MM.1S (cell line): ENCODE measurements at regions not wholly inside any gene's neighbourhood (a gene's known extent, or its start where the extent isn't known, plus 50 kb on each side); places are given as distances from the start of the nearest gene placed in this dataset.

Experiments
- DNase-seq: peaks from one replicate; pipeline ENCODE4 v3.0.0-alpha.2; 2015
- H2AFZ ChIP-seq: fragments of 300-600 bp; sonication (generic); 2 replicates; pipeline ENCODE4 v1.6.0; 2016; ENCODE audit warnings: antibody characterized with exemption, low read length
- H3F3A ChIP-seq: fragments of 300-600 bp; sonication (generic); 2 replicates; pipeline ENCODE4 v1.6.1; 2016; ENCODE audit warnings: mild to moderate bottlenecking, antibody characterized with exemption, low read length, moderate library complexity, mixed read lengths; ENCODE audit not compliant: insufficient read depth
- H3K27ac ChIP-seq: fragments of 300-600 bp; sonication (generic); 2 replicates; pipeline ENCODE4 v1.5.1; 2016; ENCODE audit warnings: mild to moderate bottlenecking, low read length
- H3K27me3 ChIP-seq: fragments of 300-600 bp; sonication (generic); replicated peaks from 2 replicates; pipeline ENCODE4 v1.6.0; 2016; ENCODE audit warnings: low read length; ENCODE audit not compliant: insufficient read depth
- H3K36me3 ChIP-seq: fragments of 300-600 bp; sonication (generic); replicated peaks from 2 replicates; pipeline ENCODE4 v1.6.1; 2016; ENCODE audit warnings: mild to moderate bottlenecking, low read length, mixed read lengths; ENCODE audit not compliant: insufficient read depth
- H3K4me1 ChIP-seq: fragments of 300-600 bp; sonication (generic); 2 replicates; pipeline ENCODE4 v1.6.1; 2016; ENCODE audit warnings: low read length, mixed read lengths
- H3K4me2 ChIP-seq: fragments of 300-600 bp; sonication (generic); 2 replicates; pipeline ENCODE4 v1.6.0; 2016; ENCODE audit warnings: low read depth, low read length
- H3K4me3 ChIP-seq: fragments of 300-600 bp; sonication (generic); 2 replicates; pipeline ENCODE4 v1.5.1; 2016; ENCODE audit warnings: low read length, mixed read lengths
- H3K79me2 ChIP-seq: fragments of 300-600 bp; sonication (generic); 2 replicates; pipeline ENCODE4 v1.6.1; 2016; ENCODE audit warnings: mixed run types, low read length, mixed read lengths
- H3K9ac ChIP-seq: fragments of 300-600 bp; sonication (generic); 2 replicates; pipeline ENCODE4 v1.6.1; 2016; ENCODE audit warnings: low read length, mixed read lengths
- H3K9me2 ChIP-seq: fragments of 300-600 bp; sonication (generic); replicated peaks from 2 replicates; pipeline ENCODE4 v1.6.1; 2016; ENCODE audit warnings: mild to moderate bottlenecking, low read length, mixed read lengths; ENCODE audit not compliant: insufficient read depth
- H3K9me3 ChIP-seq: fragments of 300-600 bp; sonication (generic); replicated peaks from 2 replicates; pipeline ENCODE4 v1.6.1; 2016; ENCODE audit warnings: mild to moderate bottlenecking, low read length, mixed read lengths; ENCODE audit not compliant: insufficient read depth
- H4K20me1 ChIP-seq: fragments of 300-600 bp; sonication (generic); 2 replicates; pipeline ENCODE4 v1.6.1; 2016; ENCODE audit warnings: mild to moderate bottlenecking, low read length, moderate library complexity, mixed read lengths; ENCODE audit not compliant: insufficient read depth
- EZH2 ChIP-seq: fragments of 300-600 bp; sonication (generic); optimal IDR thresholded peaks from 2 replicates; pipeline ENCODE3; 2017; ENCODE audit warnings: low read depth, mild to moderate bottlenecking, antibody characterized with exemption, low read length, mixed read lengths
- EZH2phosphoT487 ChIP-seq: fragments of 300-600 bp; sonication (generic); IDR thresholded peaks from 2 replicates; pipeline ENCODE4 v1.6.1; 2018; ENCODE audit warnings: antibody characterized with exemption, low read length
- TF ChIP-seq, protein P1 (sequence below): fragments of 300-600 bp; sonication (generic); IDR thresholded peaks from 2 replicates; pipeline ENCODE4 v1.5.1; 2016; ENCODE audit warnings: antibody characterized with exemption, low read length, mixed read lengths

DNA sequence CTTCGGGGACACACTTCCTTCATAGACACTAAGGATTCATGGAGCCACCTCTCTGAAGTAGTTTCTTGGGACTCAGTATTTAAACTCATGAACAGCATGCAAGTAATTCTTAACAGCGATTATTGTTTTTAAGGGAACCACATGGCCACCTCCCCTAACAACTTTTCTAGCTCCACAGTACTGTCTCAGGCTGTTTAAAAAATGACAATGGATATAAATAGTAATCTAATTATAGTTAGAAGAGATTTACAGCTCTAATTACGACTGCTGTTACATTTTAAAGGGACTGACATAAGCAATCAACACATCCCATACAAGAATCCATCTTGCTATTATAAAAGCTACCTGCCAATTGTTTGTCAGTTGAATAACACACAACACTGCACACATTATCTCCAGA is 72.1 kb upstream of the HDGFL1 start:
- no peaks in the 10 kb centered on the region for H3F3A ChIP-seq
- no peaks in the 10 kb centered on the region for H3K36me3 ChIP-seq
- H3K79me2 ChIP-seq, result no peaks in the 10 kb centered on the region
- no peak overlapping the region for H3K4me3 ChIP-seq
- no peaks in the 10 kb centered on the region for H4K20me1 ChIP-seq
- H3K4me2 ChIP-seq, result no peak overlapping the region
- H3K27ac ChIP-seq, result no peak overlapping the region
- H3K27me3 ChIP-seq, result no peaks in the 10 kb centered on the region
- no peak for DNase-seq
- H3K9me3 ChIP-seq, result no peaks in the 10 kb centered on the region
- TF ChIP-seq, protein P1, sequence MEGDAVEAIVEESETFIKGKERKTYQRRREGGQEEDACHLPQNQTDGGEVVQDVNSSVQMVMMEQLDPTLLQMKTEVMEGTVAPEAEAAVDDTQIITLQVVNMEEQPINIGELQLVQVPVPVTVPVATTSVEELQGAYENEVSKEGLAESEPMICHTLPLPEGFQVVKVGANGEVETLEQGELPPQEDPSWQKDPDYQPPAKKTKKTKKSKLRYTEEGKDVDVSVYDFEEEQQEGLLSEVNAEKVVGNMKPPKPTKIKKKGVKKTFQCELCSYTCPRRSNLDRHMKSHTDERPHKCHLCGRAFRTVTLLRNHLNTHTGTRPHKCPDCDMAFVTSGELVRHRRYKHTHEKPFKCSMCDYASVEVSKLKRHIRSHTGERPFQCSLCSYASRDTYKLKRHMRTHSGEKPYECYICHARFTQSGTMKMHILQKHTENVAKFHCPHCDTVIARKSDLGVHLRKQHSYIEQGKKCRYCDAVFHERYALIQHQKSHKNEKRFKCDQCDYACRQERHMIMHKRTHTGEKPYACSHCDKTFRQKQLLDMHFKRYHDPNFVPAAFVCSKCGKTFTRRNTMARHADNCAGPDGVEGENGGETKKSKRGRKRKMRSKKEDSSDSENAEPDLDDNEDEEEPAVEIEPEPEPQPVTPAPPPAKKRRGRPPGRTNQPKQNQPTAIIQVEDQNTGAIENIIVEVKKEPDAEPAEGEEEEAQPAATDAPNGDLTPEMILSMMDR, result no peak
- no peak for TF ChIP-seq EZH2phosphoT487
- TF ChIP-seq EZH2, result no peak
- H3K9me2 ChIP-seq, result no peaks in the 10 kb centered on the region
- no peak overlapping the region for H3K9ac ChIP-seq
- H3K4me1 ChIP-seq, result no peaks in the 10 kb centered on the region
- H2AFZ ChIP-seq, result no peak overlapping the region

DNA sequence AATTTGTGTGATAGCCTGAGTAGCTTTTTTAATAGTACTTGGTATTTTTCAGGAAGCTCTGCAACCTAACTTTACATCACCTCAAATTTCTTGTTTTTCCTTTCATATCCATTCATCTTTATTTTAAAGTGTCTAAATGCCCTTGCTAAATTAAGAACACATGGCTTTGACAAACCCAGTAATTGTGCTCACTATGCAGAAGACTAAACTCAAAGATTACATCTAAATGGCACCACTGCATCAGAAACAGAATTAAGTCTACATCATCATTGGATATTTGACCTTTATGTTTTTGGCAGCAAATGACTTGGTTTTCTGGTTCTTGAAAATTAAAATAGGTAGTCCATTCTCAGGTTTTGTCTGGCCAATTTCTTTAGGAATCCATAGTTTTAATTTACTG is 69.6 kb upstream of the HDGFL1 start:
- H3K9ac ChIP-seq, result no peak overlapping the region
- no peak for DNase-seq
- H3F3A ChIP-seq, result no peaks in the 10 kb centered on the region
- H3K27ac ChIP-seq, result no peak overlapping the region
- no peak for TF ChIP-seq EZH2
- TF ChIP-seq, protein P1, result no peak
- no peak for TF ChIP-seq EZH2phosphoT487
- no peaks in the 10 kb centered on the region for H4K20me1 ChIP-seq
- no peaks in the 10 kb centered on the region for H3K4me1 ChIP-seq
- H2AFZ ChIP-seq, result no peak overlapping the region
- no peak overlapping the region for H3K4me3 ChIP-seq
- no peaks in the 10 kb centered on the region for H3K27me3 ChIP-seq
- no peaks in the 10 kb centered on the region for H3K79me2 ChIP-seq
- H3K9me2 ChIP-seq, result no peaks in the 10 kb centered on the region
- H3K4me2 ChIP-seq, result no peak overlapping the region
- H3K36me3 ChIP-seq, result no peaks in the 10 kb centered on the region
- H3K9me3 ChIP-seq, result no peaks in the 10 kb centered on the region

DNA sequence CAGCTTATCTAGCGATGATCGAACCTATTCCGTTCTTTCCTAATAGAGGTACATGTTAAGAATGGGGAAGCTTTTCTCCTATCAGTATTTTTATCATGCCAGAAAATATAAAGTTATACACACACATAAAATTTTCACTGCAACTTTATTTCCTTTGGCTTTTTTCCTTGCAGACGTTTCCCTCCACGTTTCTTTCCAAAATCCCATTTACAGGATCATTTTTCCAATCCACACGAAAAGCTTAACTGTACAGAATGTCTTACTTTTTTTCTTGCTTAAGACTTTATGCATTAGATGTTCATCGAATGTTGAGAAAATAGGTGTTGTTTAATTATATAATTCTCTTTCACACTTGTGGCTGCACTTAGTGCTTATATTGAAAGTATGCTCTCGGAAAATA is 62.9 kb upstream of the HDGFL1 start:
- H3K79me2 ChIP-seq, result no peaks in the 10 kb centered on the region
- H4K20me1 ChIP-seq, result no peaks in the 10 kb centered on the region
- H3K9me3 ChIP-seq, result no peaks in the 10 kb centered on the region
- no peaks in the 10 kb centered on the region for H3K36me3 ChIP-seq
- no peak overlapping the region for H3K4me2 ChIP-seq
- no peaks in the 10 kb centered on the region for H3F3A ChIP-seq
- no peak overlapping the region for H2AFZ ChIP-seq
- H3K4me3 ChIP-seq, result no peak overlapping the region
- no peak for DNase-seq
- H3K27me3 ChIP-seq, result no peaks in the 10 kb centered on the region
- no peak overlapping the region for H3K9ac ChIP-seq
- no peak overlapping the region for H3K27ac ChIP-seq
- TF ChIP-seq, protein P1, result no peak
- TF ChIP-seq EZH2phosphoT487 (no peak), EZH2 (no peak)
- no peaks in the 10 kb centered on the region for H3K9me2 ChIP-seq
- H3K4me1 ChIP-seq, result no peaks in the 10 kb centered on the region
